K562 (cell line): ENCODE measurements at regions not wholly inside any gene's neighbourhood (a gene's known extent, or its start where the extent isn't known, plus 50 kb on each side); places are given as distances from the start of the nearest gene placed in this dataset.
A peak's percentile ranks its signal among the peaks of the same experiment; 100 is the strongest.

Experiments used
- CAMTA2 ChIP-seq: fragments of 250-450 bp; sonication (Bioruptor Pico); conservative IDR thresholded peaks from 2 replicates; pipeline ENCODE4 v1.5.1; 2022
- CTBP1 ChIP-seq: fragments of 450-650 bp; IDR thresholded peaks from 2 replicates; pipeline ENCODE4 v1.6.1; 2016; ENCODE audit warnings: borderline replicate concordance
- DIDO1 ChIP-seq: fragments of 450-650 bp; IDR thresholded peaks from 2 replicates; pipeline ENCODE4 v1.6.1; 2016; ENCODE audit warnings: low read depth, missing biosample characterization, missing genetic modification characterization
- ETS2 ChIP-seq: IDR thresholded peaks from 2 replicates; pipeline ENCODE4 v1.6.1; 2016; ENCODE audit warnings: borderline replicate concordance, missing genetic modification characterization, mild to moderate bottlenecking, moderate library complexity, missing compliant biosample characterization; ENCODE audit not compliant: poor library complexity, severe bottlenecking
- FOXA1 ChIP-seq: fragments of 450-650 bp; IDR thresholded peaks from 2 replicates; pipeline ENCODE4 v1.6.1; 2016; ENCODE audit warnings: mild to moderate bottlenecking, borderline replicate concordance
- FOXM1 ChIP-seq, 2 experiments: fragments of 450-650 bp in 1 of 2; sonication (generic) in 1 of 2; formaldehyde crosslinking in 1 of 2; IDR thresholded peaks; 2 replicates each; pipeline versions ENCODE4 v1.6.1 to v1.9.0; 2017 to 2022; ENCODE audit warnings: low read depth in 2 of 2, mild to moderate bottlenecking in 2 of 2, missing genetic modification reagents in 1 of 2, moderate library complexity in 1 of 2
- GTF2F1 ChIP-seq: IDR thresholded peaks from 2 replicates; pipeline ENCODE4 v1.6.1; 2011; ENCODE audit warnings: low read depth, low read length, improper control_type of control experiment
- HNRNPK ChIP-seq: fragments of 200-400 bp; formaldehyde crosslinking; IDR thresholded peaks from one replicate; pipeline ENCODE4 v1.6.1; 2018; ENCODE audit warnings: mild to moderate bottlenecking, low read depth, low read length; ENCODE audit not compliant: poor library complexity, severe bottlenecking
- KLF16 ChIP-seq: IDR thresholded peaks from 2 replicates; pipeline ENCODE4 v1.6.1; 2016; ENCODE audit warnings: antibody characterized with exemption
- NFRKB ChIP-seq: fragments of 450-650 bp; IDR thresholded peaks from 2 replicates; pipeline ENCODE4 v1.6.1; 2016; ENCODE audit warnings: low read depth
- NR2C2 ChIP-seq, 2 experiments: fragments of 200-800 bp in 1 of 2; sonication (Bioruptor generic) in 1 of 2; sonication (generic) in 1 of 2; formaldehyde crosslinking in 1 of 2; IDR thresholded peaks; 2 replicates each; pipeline versions ENCODE4 v1.6.1 to v1.8.0; 2016 to 2022; ENCODE audit warnings: mild to moderate bottlenecking in 1 of 2, missing compliant biosample characterization in 1 of 2, missing genetic modification characterization in 1 of 2, missing genetic modification reagents in 1 of 2
- NRF1 ChIP-seq, 2 experiments: fragments of 450-650 bp; IDR thresholded peaks in 1 of 2; conservative IDR thresholded peaks in 1 of 2; 2 replicates each; pipeline ENCODE4 v1.6.1; 2014; ENCODE audit warnings: mild to moderate bottlenecking in 2 of 2
- NUFIP1 ChIP-seq: fragments of 450-650 bp; IDR thresholded peaks from 2 replicates; pipeline ENCODE4 v1.6.1; 2018; ENCODE audit not compliant: partially characterized antibody
- PCBP2 ChIP-seq: fragments of 200-400 bp; formaldehyde crosslinking; IDR thresholded peaks from 2 replicates; pipeline ENCODE4 v1.6.1; 2018; ENCODE audit warnings: low read length, low read depth, mild to moderate bottlenecking, moderate library complexity; ENCODE audit not compliant: poor library complexity, severe bottlenecking
- PHF8 ChIP-seq: fragments of 200-600 bp; sonication (generic); IDR thresholded peaks from 2 replicates; pipeline ENCODE4 v1.6.1; 2012; ENCODE audit warnings: mixed run types, mild to moderate bottlenecking, inconsistent platforms, low read length, moderate library complexity, borderline replicate concordance
- POLR2B ChIP-seq: fragments of 450-650 bp; IDR thresholded peaks from 2 replicates; pipeline ENCODE4 v1.6.1; 2018; ENCODE audit warnings: low read depth; ENCODE audit not compliant: partially characterized antibody
- RAD21 ChIP-seq, 2 experiments: fragments of 250-450 bp in 1 of 2; fragments of 450-650 bp in 1 of 2; sonication (Bioruptor Pico) in 1 of 2; formaldehyde crosslinking in 1 of 2; IDR thresholded peaks in 1 of 2; conservative IDR thresholded peaks in 1 of 2; 2 replicates each; pipeline versions ENCODE4 v1.4.0 to v1.8.0; 2020 to 2022; ENCODE audit warnings: mild to moderate bottlenecking in 2 of 2, moderate library complexity in 1 of 2
- SREBF2 ChIP-seq: sonication (generic); formaldehyde crosslinking; IDR thresholded peaks from 2 replicates; pipeline ENCODE4 v1.4.0; 2020; ENCODE audit warnings: mild to moderate bottlenecking, missing genetic modification reagents
- THRB ChIP-seq: fragments of 450-650 bp; formaldehyde crosslinking; conservative IDR thresholded peaks from 2 replicates; pipeline ENCODE4 v1.4.0; 2022; ENCODE audit warnings: mild to moderate bottlenecking, missing genetic modification characterization
- TSHZ1 ChIP-seq: fragments of 250-450 bp; sonication (Bioruptor Pico); IDR thresholded peaks from 2 replicates; pipeline ENCODE4 v1.4.0; 2020; ENCODE audit warnings: mild to moderate bottlenecking, moderate library complexity
- USF1 ChIP-seq: sonication (generic); formaldehyde crosslinking; IDR thresholded peaks from 2 replicates; pipeline ENCODE4 v1.9.0; 2022; ENCODE audit warnings: mild to moderate bottlenecking, missing genetic modification reagents
- ZNF41 ChIP-seq: fragments of 250-450 bp; sonication (Bioruptor Pico); conservative IDR thresholded peaks from 2 replicates; pipeline ENCODE4 v1.4.0; 2020; ENCODE audit warnings: mild to moderate bottlenecking

- TF ChIP-seq USF1 (CRISPR knock-in tag) (no peak), NUFIP1 (peak; percentile 58), NRF1 (conservative IDR thresholded peaks at IDR 0.05 in 1 of 2, IDR thresholded peaks at IDR 0.05 in 1 of 2) (peak; percentile 66 to 72), KLF16 (no peak; the same call in 1 of the 2 replicates), TSHZ1 (CRISPR knock-in tag) (no peak), CAMTA2 (no peak), CTBP1 (peak; percentile 77; the same call in 1 of the 2 replicates), HNRNPK (no peak), ETS2 (tag) (no peak), DIDO1 (tag) (no peak), NFRKB (no peak), PCBP2 (no peak), POLR2B (no peak), ZNF41 (CRISPR knock-in tag) (no peak), GTF2F1 (no peak), NR2C2 (CRISPR knock-in tag; IDR thresholded peaks at IDR 0.05) (no peak), NR2C2 (tag; IDR thresholded peaks at IDR 0.05) (peak; percentile 80), PHF8 (peak; percentile 66; the same call in 1 of the 2 replicates), FOXA1 (no peak), THRB (no peak), RAD21 (CRISPR knock-in tag; conservative IDR thresholded peaks at IDR 0.05 in 1 of 2, IDR thresholded peaks at IDR 0.05 in 1 of 2) (no peak; a peak in 2 of 4 replicates), FOXM1 (IDR thresholded peaks at IDR 0.05; ENCODE audit: low read depth) (0 out of 2 replicates have a peak, but pooled peaks have one; percentile 17), FOXM1 (CRISPR knock-in tag; IDR thresholded peaks at IDR 0.05; ENCODE audit: low read depth) (no peak), SREBF2 (no peak)
Measured at GRCh38 chr15:94844538-94845389, 613.4 kb downstream of the MCTP2 start (continued).
